BLaER1 treated with 17β-estradiol and CSF1 and Interleukin-3, amounts not matched to agents 10 nM and 100 nM (cell line): ENCODE measurements at regions not wholly inside any gene's neighbourhood (a gene's known extent, or its start where the extent isn't known, plus 50 kb on each side); places are given as distances from the start of the nearest gene placed in this dataset.
"Not testable (repeated sequence)": the region's sequence is repeated elsewhere in the genome, so short reads cannot be mapped to it uniquely, and the experiment has no call there.

Experiments
- H3K27ac ChIP-seq, 11 experiments: shearing (Covaris generic); formaldehyde crosslinking; 2 replicates each; pipeline ENCODE4 v1.8.1; 2022
- H3K27me3 ChIP-seq, 11 experiments: shearing (Covaris generic); formaldehyde crosslinking; 2 replicates each; pipeline ENCODE4 v1.8.1; 2022
- H3K36me3 ChIP-seq, 11 experiments: shearing (Covaris generic); formaldehyde crosslinking; 2 replicates each; pipeline ENCODE4 v1.8.1; 2022
- H3K4me1 ChIP-seq, 10 experiments: shearing (Covaris generic); formaldehyde crosslinking; 2 replicates each; pipeline ENCODE4 v1.8.1; 2022
- H3K4me2 ChIP-seq, 11 experiments: shearing (Covaris generic); formaldehyde crosslinking; 2 replicates each; pipeline ENCODE4 v1.8.1; 2022
- H3K4me3 ChIP-seq, 10 experiments: shearing (Covaris generic); formaldehyde crosslinking; 2 replicates each; pipeline ENCODE4 v1.8.1; 2022
- H3K9ac ChIP-seq, 11 experiments: shearing (Covaris generic); formaldehyde crosslinking; 2 replicates each; pipeline ENCODE4 v1.8.1; 2022
- H3K9me3 ChIP-seq, 11 experiments: shearing (Covaris generic); formaldehyde crosslinking; replicated peaks in 1 of 11; 2 replicates each; pipeline ENCODE4 v1.8.1; 2022
- H4K20me1 ChIP-seq, 11 experiments: shearing (Covaris generic); formaldehyde crosslinking; 2 replicates each; pipeline ENCODE4 v1.8.1; 2022
- Cebpa-rat ChIP-seq, 11 experiments: shearing (Covaris generic); IDR thresholded peaks; 2 replicates each; pipeline ENCODE4 v1.8.1; 2022

DNA sequence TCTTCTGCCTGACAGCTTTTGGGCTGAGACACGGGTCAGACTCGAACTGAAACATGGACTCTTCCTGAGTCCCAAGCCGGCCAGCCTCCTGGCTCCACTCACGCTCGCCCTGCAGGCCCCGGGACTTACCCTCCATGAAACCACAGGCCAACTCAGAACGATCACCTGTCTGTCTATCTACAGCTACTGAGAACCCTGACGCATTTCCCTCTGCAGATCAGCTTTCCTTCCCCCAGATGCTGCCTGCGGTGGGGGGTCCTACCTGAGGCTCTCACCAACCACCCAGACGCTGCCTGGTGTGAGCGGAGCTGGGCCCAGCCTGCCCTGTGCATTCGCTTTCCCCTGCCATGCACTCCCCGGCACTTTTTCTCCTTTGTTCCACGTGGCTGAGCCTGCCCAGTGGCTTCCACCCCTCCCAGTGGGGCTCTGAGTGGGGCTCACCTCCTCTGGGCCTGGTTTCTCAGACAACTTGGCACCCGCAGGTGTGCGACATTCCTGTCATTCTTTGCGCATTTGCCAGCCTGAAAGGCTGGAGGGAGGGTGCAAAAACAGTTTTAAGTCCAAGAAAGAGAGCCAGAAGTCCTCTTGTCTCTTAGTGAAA is 60.2 kb downstream of the PLXNA1 start:
- no peaks in the 10 kb centered on the region for H3K36me3 ChIP-seq
- H3K27me3 ChIP-seq: peaks cover 0 to 21% (median 0%) of the 10 kb centered on the region in 11 experiments; a peak in 3 of 22 replicates
- 0 out of 22 replicates have a peak, but pooled peaks cover 0 to 1% (median 0%) of the 10 kb centered on the region in 11 experiments for H3K9me3 ChIP-seq
- no peak for TF ChIP-seq Cebpa-rat (IDR thresholded peaks at IDR 0.05)
- H3K4me1 ChIP-seq: peaks cover 0 to 10% (median 9%) of the 10 kb centered on the region in 10 experiments; a peak in 13 of 20 replicates
- no peak overlapping the region for H3K4me2 ChIP-seq
- H3K9ac ChIP-seq: no peak overlapping the region
- no peak overlapping the region for H3K4me3 ChIP-seq
- peaks cover 0 to 36% (median 0%) of the 10 kb centered on the region in 11 experiments; a peak in 9 of 22 replicates for H4K20me1 ChIP-seq
- H3K27ac ChIP-seq: no peak overlapping the region

- H3K4me2 ChIP-seq: no peak overlapping the region
- H3K9ac ChIP-seq: no peak overlapping the region
These were observed 61.0 kb downstream of the PLXNA1 start for GRCh38 chr3:127043731-127044510.

GRCh38 chr3:127044996-127045395 is 62.1 kb downstream of the PLXNA1 start:
- Histone ChIP-seq H3K27me3 (peaks cover 0 to 21% (median 0%) of the 10 kb centered on the region in 11 experiments; a peak in 3 of 22 replicates), H3K9me3 (peaks cover 9 to 18% (median 14%) of the 10 kb centered on the region in 11 experiments), H4K20me1 (peaks cover 0 to 23% (median 0%) of the 10 kb centered on the region in 11 experiments; a peak in 9 of 22 replicates), H3K4me3 (no peak overlapping the region), H3K36me3 (no peaks in the 10 kb centered on the region), H3K9ac (no peak overlapping the region), H3K4me1 (peaks cover 0 to 10% (median 9%) of the 10 kb centered on the region in 10 experiments; a peak in 15 of 20 replicates), H3K4me2 (no peak overlapping the region), H3K27ac (no peak overlapping the region)
- TF ChIP-seq Cebpa-rat (IDR thresholded peaks at IDR 0.05): no peak

More at GRCh38 chr3:127043731-127044510, 61.0 kb downstream of the PLXNA1 start:
- peaks cover 0 to 33% (median 0%) of the 10 kb centered on the region in 11 experiments; a peak in 9 of 22 replicates for H4K20me1 ChIP-seq
- TF ChIP-seq Cebpa-rat (IDR thresholded peaks at IDR 0.05): no peak
- H3K27ac ChIP-seq: no peak overlapping the region
- H3K27me3 ChIP-seq: peaks cover 0 to 21% (median 0%) of the 10 kb centered on the region in 11 experiments; a peak in 3 of 22 replicates
- H3K36me3 ChIP-seq: no peaks in the 10 kb centered on the region
- H3K9me3 ChIP-seq: peaks cover 0 to 8% (median 5%) of the 10 kb centered on the region in 11 experiments; a peak in 5 of 22 replicates
- no peak overlapping the region for H3K4me3 ChIP-seq
- peaks cover 0 to 10% (median 9%) of the 10 kb centered on the region in 10 experiments; a peak in 13 of 20 replicates for H3K4me1 ChIP-seq

DNA sequence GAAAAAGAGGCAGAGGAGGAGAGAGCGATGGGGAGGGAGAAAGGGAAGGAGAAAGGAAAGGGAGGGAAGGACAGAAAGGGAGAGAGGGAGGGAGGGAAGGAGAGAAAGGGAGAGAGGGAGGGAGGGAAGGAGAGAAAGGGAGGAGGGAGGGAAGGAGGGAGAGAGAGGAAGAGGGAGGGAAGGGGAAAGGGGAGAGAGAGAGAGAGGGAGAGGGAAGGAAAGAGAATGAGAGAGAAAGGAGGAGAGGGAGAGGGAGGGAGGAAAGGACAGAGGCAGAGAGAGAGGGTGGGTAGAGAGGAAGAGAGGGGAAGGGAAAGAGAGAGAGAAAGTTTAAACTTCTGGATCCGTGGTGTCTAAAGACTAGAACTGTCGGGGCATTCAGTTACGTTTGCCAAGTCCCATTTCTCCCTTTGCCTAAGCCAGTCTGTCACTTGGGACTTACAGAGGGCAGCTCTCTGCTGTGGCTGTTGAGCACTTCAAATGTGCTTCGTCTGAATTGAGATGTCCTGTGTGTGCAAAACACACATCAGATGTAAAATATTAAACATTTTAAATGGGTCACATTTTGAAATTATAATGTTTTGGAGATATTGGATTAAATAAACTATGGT is 62.6 kb downstream of the PLXNA1 start:
- Histone ChIP-seq H3K27me3 (peaks cover 0 to 20% (median 0%) of the 10 kb centered on the region in 11 experiments; a peak in 3 of 22 replicates), H3K36me3 (no peaks in the 10 kb centered on the region), H3K27ac (no peak overlapping the region), H3K4me1 (peaks cover 0 to 10% (median 9%) of the 10 kb centered on the region in 10 experiments; a peak in 15 of 20 replicates), H3K4me2 (no peak overlapping the region), H4K20me1 (peaks cover 0 to 18% (median 0%) of the 10 kb centered on the region in 11 experiments; a peak in 9 of 22 replicates), H3K4me3 (no peak overlapping the region), H3K9me3 (peaks cover 14 to 24% (median 20%) of the 10 kb centered on the region in 11 experiments), H3K9ac (no peak overlapping the region)
- no peak for TF ChIP-seq Cebpa-rat (IDR thresholded peaks at IDR 0.05)

DNA sequence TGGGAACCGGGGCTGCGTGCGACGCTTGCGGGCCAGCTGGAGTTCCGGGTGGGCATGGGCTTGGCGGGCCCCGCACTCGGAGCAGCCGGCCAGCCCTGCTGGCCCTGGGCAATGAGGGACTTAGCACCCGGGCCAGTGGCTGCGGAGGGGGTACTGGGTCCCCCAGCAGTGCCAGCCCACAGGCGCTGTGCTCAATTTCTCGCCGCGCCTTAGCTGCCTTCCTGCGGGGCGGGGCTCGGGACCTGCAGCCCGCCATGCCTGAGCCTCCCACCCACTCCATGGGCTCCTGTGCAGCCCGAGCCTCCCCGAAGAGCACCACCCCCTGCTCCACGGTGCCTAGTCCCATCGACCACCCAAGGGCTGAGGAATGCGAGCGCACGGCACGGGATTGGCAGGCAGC is 63.8 kb downstream of the PLXNA1 start:
- H3K4me3 ChIP-seq, H3K36me3 ChIP-seq, H3K27ac ChIP-seq, H3K27me3 ChIP-seq, H3K4me2 ChIP-seq, H3K4me1 ChIP-seq, H3K9ac ChIP-seq: not testable (repeated sequence)
- Histone ChIP-seq H3K9me3 (peaks cover 16 to 31% (median 23%) of the 10 kb centered on the region in 11 experiments), H4K20me1 (peaks cover 0 to 12% (median 0%) of the 10 kb centered on the region in 11 experiments; a peak in 6 of 22 replicates)

- TF ChIP-seq Cebpa-rat (IDR thresholded peaks at IDR 0.05): no peak
- no peak overlapping the region for H3K9ac ChIP-seq
- no peaks in the 10 kb centered on the region for H4K20me1 ChIP-seq
- peaks cover 0 to 6% (median 0%) of the 10 kb centered on the region in 10 experiments; a peak in 2 of 20 replicates for H3K4me1 ChIP-seq
- H3K4me2 ChIP-seq: no peak overlapping the region
- H3K27me3 ChIP-seq: no peaks in the 10 kb centered on the region
- peaks cover 16 to 31% (median 23%) of the 10 kb centered on the region in 11 experiments for H3K9me3 ChIP-seq
- H3K27ac ChIP-seq: no peak overlapping the region
- H3K36me3 ChIP-seq: no peaks in the 10 kb centered on the region
- H3K4me3 ChIP-seq: no peak overlapping the region
These were observed 66.5 kb downstream of the PLXNA1 start for GRCh38 chr3:127049393-127049792.

- no peaks in the 10 kb centered on the region for H4K20me1 ChIP-seq
These were observed 67.8 kb downstream of the PLXNA1 start for GRCh38 chr3:127050733-127051132.

DNA sequence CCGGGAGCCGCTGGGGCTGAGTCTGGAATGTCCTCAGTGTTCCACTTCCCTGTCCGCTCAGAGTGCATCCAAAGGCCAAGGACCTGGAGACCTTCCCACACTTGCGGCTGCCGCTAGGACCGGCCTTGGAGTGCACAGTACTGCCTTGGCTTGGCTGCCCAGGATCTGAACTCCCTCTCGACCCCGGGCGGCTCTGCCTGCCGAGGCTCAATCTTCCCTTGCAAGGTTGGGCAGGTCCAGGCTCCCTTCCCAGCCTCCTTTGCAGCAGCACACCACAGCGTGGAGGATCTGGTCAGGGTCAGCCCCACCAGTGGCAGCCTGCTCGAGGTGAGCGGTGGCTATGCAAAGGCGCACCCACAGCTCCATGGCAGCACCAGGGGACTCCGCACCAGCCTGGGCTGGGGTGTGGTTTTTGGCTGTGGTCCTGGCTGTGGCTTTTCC is 69.2 kb downstream of the PLXNA1 start:
- no peaks in the 10 kb centered on the region for H4K20me1 ChIP-seq
- H3K9me3 ChIP-seq: peaks cover 27 to 50% (median 38%) of the 10 kb centered on the region in 11 experiments
- no peaks in the 10 kb centered on the region for H3K27me3 ChIP-seq
- H3K4me2 ChIP-seq: no peak overlapping the region
- H3K9ac ChIP-seq: no peak overlapping the region
- H3K4me1 ChIP-seq: peaks cover 0 to 6% (median 0%) of the 10 kb centered on the region in 10 experiments; a peak in 2 of 20 replicates
- no peak overlapping the region for H3K4me3 ChIP-seq
- no peaks in the 10 kb centered on the region for H3K36me3 ChIP-seq
- TF ChIP-seq Cebpa-rat (IDR thresholded peaks at IDR 0.05): no peak
- no peak overlapping the region for H3K27ac ChIP-seq

More at GRCh38 chr3:127050733-127051132, 67.8 kb downstream of the PLXNA1 start:
- H3K4me1 ChIP-seq: peaks cover 0 to 6% (median 0%) of the 10 kb centered on the region in 10 experiments; a peak in 2 of 20 replicates
- TF ChIP-seq Cebpa-rat (IDR thresholded peaks at IDR 0.05): no peak
- H3K9me3 ChIP-seq: peaks cover 16 to 37% (median 27%) of the 10 kb centered on the region in 11 experiments
- no peak overlapping the region for H3K4me2 ChIP-seq
- no peak overlapping the region for H3K27ac ChIP-seq
- H3K27me3 ChIP-seq: no peaks in the 10 kb centered on the region
- no peaks in the 10 kb centered on the region for H3K36me3 ChIP-seq
- no peak overlapping the region for H3K4me3 ChIP-seq
- no peak overlapping the region for H3K9ac ChIP-seq
